Duodenal mucosa (tissue), 2 donors: ENCODE measurements at regions not wholly inside any gene's neighbourhood (a gene's known extent, or its start where the extent isn't known, plus 50 kb on each side); places are given as distances from the start of the nearest gene placed in this dataset.

Experiments used
- H3K27ac ChIP-seq: one replicate; pipeline ENCODE4 v1.7.0; 2013; ENCODE audit warnings: low read depth, low read length
- H3K27me3 ChIP-seq, 2 donors: one replicate each; pipeline ENCODE4 v1.7.0; 2013; ENCODE audit warnings: low read length in 2 of 2, control low read depth in 1 of 2; ENCODE audit not compliant: insufficient read depth in 2 of 2, control insufficient read depth in 1 of 2
- H3K36me3 ChIP-seq, 2 donors: one replicate each; pipeline ENCODE4 v1.7.0; 2013; ENCODE audit warnings: low read length in 2 of 2, control low read depth in 1 of 2; ENCODE audit not compliant: insufficient read depth in 2 of 2, control insufficient read depth in 1 of 2
- H3K4me1 ChIP-seq, 2 donors: one replicate each; pipeline ENCODE4 v1.7.0; 2013; ENCODE audit warnings: low read length in 2 of 2, control low read depth in 1 of 2; ENCODE audit not compliant: insufficient read depth in 2 of 2, control insufficient read depth in 1 of 2
- H3K4me3 ChIP-seq, 2 donors: one replicate each; pipeline ENCODE4 v1.7.0; 2013; ENCODE audit warnings: low read length in 2 of 2, low read depth in 1 of 2
- H3K9ac ChIP-seq, 2 donors: one replicate each; pipeline ENCODE4 v1.7.0; 2013; ENCODE audit warnings: low read length in 2 of 2, low read depth in 1 of 2
- H3K9me3 ChIP-seq, 2 donors: one replicate each; pipeline ENCODE4 v1.7.0; 2013; ENCODE audit warnings: low read length in 2 of 2, control low read depth in 1 of 2; ENCODE audit not compliant: control insufficient read depth in 1 of 2

DNA sequence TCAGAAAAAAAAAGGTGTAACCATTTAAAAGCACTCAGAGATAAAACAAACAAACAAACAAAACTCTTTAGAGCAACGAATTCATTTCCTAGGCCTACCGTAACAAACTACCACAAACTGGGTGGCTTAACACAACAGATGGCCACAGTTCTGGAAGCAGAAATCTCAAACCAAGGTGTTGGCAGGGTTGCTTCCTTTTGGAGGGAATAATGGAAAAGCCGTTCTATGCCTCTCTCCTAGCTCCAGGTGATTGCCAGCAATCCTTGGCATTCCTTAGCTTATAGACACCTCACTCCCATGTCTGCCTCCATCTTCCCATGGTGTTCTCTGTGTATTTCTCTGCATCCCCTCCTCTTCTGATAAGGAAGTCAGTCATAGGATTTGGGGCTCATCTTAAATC lies 200.4 kb downstream of the RAB38 start:
- Histone ChIP-seq H3K9me3 (no peaks in the 10 kb centered on the region), H3K27ac (no peak overlapping the region), H3K4me1 (no peaks in the 10 kb centered on the region), H3K4me3 (no peak overlapping the region), H3K27me3 (no peaks in the 10 kb centered on the region), H3K36me3 (no peaks in the 10 kb centered on the region), H3K9ac (no peak overlapping the region)

DNA sequence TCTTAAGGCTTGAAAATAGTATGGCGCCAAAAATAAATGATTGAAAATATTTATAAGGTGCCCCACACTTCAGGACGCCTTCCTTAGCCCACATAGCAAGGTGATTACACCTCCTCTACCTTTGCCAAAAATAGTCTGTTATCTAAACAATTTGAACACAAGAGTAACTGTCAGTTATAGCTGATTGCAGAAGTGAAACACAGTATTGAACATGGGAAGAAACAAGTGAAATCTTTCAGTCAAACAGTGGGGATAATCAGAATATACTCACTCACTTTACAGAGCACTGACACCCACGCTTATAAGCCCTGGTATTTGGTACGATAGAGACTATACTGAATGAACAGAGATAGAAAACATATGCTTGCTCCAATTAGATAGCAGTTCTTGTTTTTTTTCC lies 203.1 kb downstream of the RAB38 start:
- no peak overlapping the region for H3K4me3 ChIP-seq
- H3K4me1 ChIP-seq: no peaks in the 10 kb centered on the region
- H3K36me3 ChIP-seq: no peaks in the 10 kb centered on the region
- H3K9ac ChIP-seq: no peak overlapping the region
- H3K9me3 ChIP-seq: no peaks in the 10 kb centered on the region
- H3K27ac ChIP-seq: no peak overlapping the region
- no peaks in the 10 kb centered on the region for H3K27me3 ChIP-seq

DNA sequence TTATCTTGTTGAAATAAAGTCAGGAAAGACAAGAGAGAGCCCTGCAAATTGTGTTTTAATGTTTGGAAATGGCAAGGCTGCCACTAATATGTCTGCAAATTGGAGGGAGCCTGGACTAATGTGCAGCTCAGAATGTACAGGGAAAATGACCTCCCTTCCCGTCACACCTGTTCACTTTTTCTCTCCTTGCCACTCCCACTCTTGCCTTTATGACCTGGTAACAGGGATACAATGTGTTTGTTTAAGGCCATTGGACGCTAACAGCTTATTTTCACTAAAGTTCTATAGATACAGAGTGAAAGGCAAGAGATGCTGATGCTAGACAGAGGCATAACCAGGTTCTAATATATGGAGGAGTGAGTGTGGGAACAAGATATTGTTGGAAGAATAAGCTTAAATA lies 203.9 kb downstream of the RAB38 start:
- Histone ChIP-seq H3K27ac (no peak overlapping the region), H3K4me1 (no peaks in the 10 kb centered on the region), H3K36me3 (no peaks in the 10 kb centered on the region), H3K27me3 (no peaks in the 10 kb centered on the region), H3K9ac (no peak overlapping the region), H3K9me3 (no peaks in the 10 kb centered on the region), H3K4me3 (no peak overlapping the region)

GRCh38 chr11:87970762-87971161 lies 204.5 kb downstream of the RAB38 start:
- Histone ChIP-seq H3K4me1 (no peaks in the 10 kb centered on the region), H3K4me3 (no peak overlapping the region), H3K27me3 (no peaks in the 10 kb centered on the region), H3K9ac (no peak overlapping the region), H3K36me3 (no peaks in the 10 kb centered on the region), H3K9me3 (no peaks in the 10 kb centered on the region), H3K27ac (no peak overlapping the region)

- Histone ChIP-seq H3K27me3 (no peaks in the 10 kb centered on the region), H3K36me3 (no peaks in the 10 kb centered on the region), H3K9ac (no peak overlapping the region), H3K9me3 (no peaks in the 10 kb centered on the region), H3K27ac (no peak overlapping the region), H3K4me3 (no peak overlapping the region), H3K4me1 (no peaks in the 10 kb centered on the region)
Observed at GRCh38 chr11:87967459-87967858, 207.8 kb downstream of the RAB38 start.

- Histone ChIP-seq H3K27me3 (no peaks in the 10 kb centered on the region), H3K9ac (no peak overlapping the region), H3K4me3 (no peak overlapping the region), H3K9me3 (no peaks in the 10 kb centered on the region), H3K27ac (no peak overlapping the region), H3K36me3 (no peaks in the 10 kb centered on the region), H3K4me1 (no peaks in the 10 kb centered on the region)
Observed at GRCh38 chr11:87966694-87967093, 208.5 kb downstream of the RAB38 start.

GRCh38 chr11:87966216-87966615 lies 209.0 kb downstream of the RAB38 start:
- Histone ChIP-seq H3K9me3 (no peaks in the 10 kb centered on the region), H3K4me1 (no peaks in the 10 kb centered on the region), H3K36me3 (no peaks in the 10 kb centered on the region), H3K4me3 (no peak overlapping the region), H3K27me3 (no peaks in the 10 kb centered on the region), H3K27ac (no peak overlapping the region), H3K9ac (no peak overlapping the region)

GRCh38 chr11:87961606-87962005 lies 213.6 kb downstream of the RAB38 start:
- H3K27me3 ChIP-seq: no peaks in the 10 kb centered on the region
- no peak overlapping the region for H3K9ac ChIP-seq
- H3K4me3 ChIP-seq: no peak overlapping the region
- H3K9me3 ChIP-seq: no peaks in the 10 kb centered on the region
- H3K27ac ChIP-seq: no peak overlapping the region
- no peaks in the 10 kb centered on the region for H3K36me3 ChIP-seq
- H3K4me1 ChIP-seq: no peaks in the 10 kb centered on the region

GRCh38 chr11:87957961-87958360 lies 217.3 kb downstream of the RAB38 start:
- Histone ChIP-seq H3K27ac (no peak overlapping the region), H3K4me1 (no peaks in the 10 kb centered on the region)

DNA sequence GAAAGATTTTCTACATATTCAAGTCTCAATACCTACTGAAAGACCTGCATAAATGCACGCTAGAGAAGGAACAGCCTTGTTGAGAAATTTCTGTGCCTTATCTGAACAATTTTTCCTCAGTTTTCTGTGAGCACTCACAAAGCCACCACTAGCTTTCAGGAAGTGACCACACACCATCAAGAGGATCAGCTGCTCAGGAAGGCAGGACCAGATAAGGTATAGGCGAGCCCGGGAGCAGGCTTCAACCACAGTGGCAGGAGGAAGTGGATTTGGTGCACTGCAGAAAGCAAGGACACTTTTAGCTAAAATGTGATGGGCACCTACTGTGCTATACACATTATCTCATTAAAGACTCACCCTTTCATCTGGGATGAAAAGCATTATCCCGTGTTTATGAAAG lies 220.8 kb downstream of the RAB38 start:
- Histone ChIP-seq H3K27me3 (no peaks in the 10 kb centered on the region), H3K4me1 (no peaks in the 10 kb centered on the region), H3K4me3 (no peak overlapping the region), H3K9me3 (no peaks in the 10 kb centered on the region), H3K36me3 (no peaks in the 10 kb centered on the region), H3K9ac (no peak overlapping the region), H3K27ac (no peak overlapping the region)

More at GRCh38 chr11:87957961-87958360, 217.3 kb downstream of the RAB38 start:
- Histone ChIP-seq H3K9me3 (no peaks in the 10 kb centered on the region), H3K9ac (no peak overlapping the region), H3K36me3 (no peaks in the 10 kb centered on the region), H3K27me3 (no peaks in the 10 kb centered on the region), H3K4me3 (no peak overlapping the region)

DNA sequence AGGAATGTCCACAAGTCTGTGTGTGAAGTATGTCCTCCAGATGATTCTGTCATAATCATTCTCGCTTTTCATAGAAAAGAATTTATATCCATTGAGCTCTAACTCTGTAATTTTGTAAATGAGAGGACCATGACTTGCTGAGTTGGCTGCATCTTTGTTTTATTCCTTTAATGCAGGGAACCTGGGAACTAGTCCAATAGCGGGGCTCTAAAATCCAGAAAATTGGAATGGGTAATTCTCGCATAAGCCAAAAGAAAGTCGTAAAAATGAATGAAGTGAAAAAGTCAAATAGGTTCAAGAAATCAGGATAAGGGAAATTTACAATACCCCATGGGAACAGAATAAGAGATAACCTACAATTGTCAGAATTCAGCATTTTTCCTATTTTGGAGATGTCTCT lies 232.5 kb downstream of the RAB38 start:
- Histone ChIP-seq H3K9me3 (no peaks in the 10 kb centered on the region), H3K27me3 (no peaks in the 10 kb centered on the region), H3K4me1 (no peaks in the 10 kb centered on the region), H3K27ac (no peak overlapping the region), H3K4me3 (no peak overlapping the region), H3K36me3 (no peaks in the 10 kb centered on the region), H3K9ac (no peak overlapping the region)
